Activated naive CD8-positive, alpha-beta T cell treated with anti-CD3 and anti-CD28 coated beads, Interleukin-2, amount 50 U/mL, for 24 hours (primary cell): ENCODE measurements at regions not wholly inside any gene's neighbourhood (a gene's known extent, or its start where the extent isn't known, plus 50 kb on each side); places are given as distances from the start of the nearest gene placed in this dataset.

Source experiments
- ATAC-seq: fragments of 150-1000 bp; cut with Tn5 transposase; one replicate; pipeline ENCODE4 v1.10.0; 2021
- DNase-seq: peaks from one replicate; pipeline ENCODE4 v3.0.0; 2021
- H3K27ac Mint-ChIP-seq: one replicate; pipeline ENCODE4 v1.8.0; 2021; ENCODE audit warnings: mild to moderate bottlenecking, mixed read lengths
- H3K27me3 Mint-ChIP-seq: one replicate; pipeline ENCODE4 v1.8.0; 2021; ENCODE audit warnings: mixed read lengths
- H3K36me3 Mint-ChIP-seq: one replicate; pipeline ENCODE4 v1.8.0; 2021; ENCODE audit warnings: low read depth, mixed read lengths
- H3K4me1 Mint-ChIP-seq: one replicate; pipeline ENCODE4 v1.8.0; 2021; ENCODE audit warnings: mixed read lengths
- H3K4me3 Mint-ChIP-seq: one replicate; pipeline ENCODE4 v1.8.0; 2021; ENCODE audit warnings: mild to moderate bottlenecking, moderate library complexity, mixed read lengths
- H3K9me3 Mint-ChIP-seq: one replicate; pipeline ENCODE4 v1.8.0; 2021; ENCODE audit warnings: mixed read lengths

GRCh38 chr2:11056614-11057013 lies 98.7 kb upstream of the SLC66A3 start:
- Mint-ChIP-seq H3K4me1 (no peaks in the 10 kb centered on the region), H3K4me3 (no peak overlapping the region), H3K36me3 (no peaks in the 10 kb centered on the region), H3K27ac (no peak overlapping the region), H3K9me3 (peaks cover 11% of the 10 kb centered on the region), H3K27me3 (peaks cover 5% of the 10 kb centered on the region)
- no peak for ATAC-seq
- no peak for DNase-seq

- no peaks in the 10 kb centered on the region for H3K36me3 Mint-ChIP-seq
- H3K4me3 Mint-ChIP-seq: no peak overlapping the region
- H3K27ac Mint-ChIP-seq: no peak overlapping the region
- DNase-seq (no peak), ATAC-seq (no peak)
- peaks cover 5% of the 10 kb centered on the region for H3K27me3 Mint-ChIP-seq
- no peaks in the 10 kb centered on the region for H3K4me1 Mint-ChIP-seq
- H3K9me3 Mint-ChIP-seq: peaks cover 11% of the 10 kb centered on the region
Observed at GRCh38 chr2:11057031-11057430, 98.2 kb upstream of the SLC66A3 start.

- Mint-ChIP-seq H3K4me1 (no peaks in the 10 kb centered on the region), H3K36me3 (no peaks in the 10 kb centered on the region), H3K9me3 (peaks cover 11% of the 10 kb centered on the region), H3K27ac (no peak overlapping the region), H3K4me3 (no peak overlapping the region), H3K27me3 (peaks cover 5% of the 10 kb centered on the region)
- DNase-seq (no peak), ATAC-seq (no peak)
Observed at GRCh38 chr2:11058129-11058528, 97.1 kb upstream of the SLC66A3 start.

GRCh38 chr2:11060376-11061169 lies 94.7 kb upstream of the SLC66A3 start:
- Mint-ChIP-seq H3K9me3 (peaks cover 11% of the 10 kb centered on the region), H3K4me1 (no peaks in the 10 kb centered on the region), H3K27me3 (peaks cover 12% of the 10 kb centered on the region), H3K36me3 (no peaks in the 10 kb centered on the region), H3K4me3 (no peak overlapping the region), H3K27ac (no peak overlapping the region)
- DNase-seq (no peak), ATAC-seq (no peak)

- no peaks in the 10 kb centered on the region for H3K36me3 Mint-ChIP-seq
Observed at GRCh38 chr2:11065833-11066485, 89.3 kb upstream of the SLC66A3 start.

GRCh38 chr2:11067221-11068078 lies 87.8 kb upstream of the SLC66A3 start:
- H3K36me3 Mint-ChIP-seq: no peaks in the 10 kb centered on the region
- H3K4me1 Mint-ChIP-seq: no peaks in the 10 kb centered on the region
- ATAC-seq (no peak), DNase-seq (no peak)
- H3K9me3 Mint-ChIP-seq: no peaks in the 10 kb centered on the region
- no peak overlapping the region for H3K4me3 Mint-ChIP-seq
- no peak overlapping the region for H3K27ac Mint-ChIP-seq
- H3K27me3 Mint-ChIP-seq: peaks cover 22% of the 10 kb centered on the region

More at GRCh38 chr2:11065833-11066485, 89.3 kb upstream of the SLC66A3 start:
- DNase-seq (no peak), ATAC-seq (no peak)
- H3K4me3 Mint-ChIP-seq: no peak overlapping the region
- H3K9me3 Mint-ChIP-seq: peaks cover 2% of the 10 kb centered on the region
- H3K27ac Mint-ChIP-seq: no peak overlapping the region
- H3K27me3 Mint-ChIP-seq: peaks cover 20% of the 10 kb centered on the region
- no peaks in the 10 kb centered on the region for H3K4me1 Mint-ChIP-seq

GRCh38 chr2:11068079-11068741 lies 87.1 kb upstream of the SLC66A3 start:
- H3K27ac Mint-ChIP-seq: no peak overlapping the region
- H3K4me1 Mint-ChIP-seq: no peaks in the 10 kb centered on the region
- H3K27me3 Mint-ChIP-seq: peaks cover 29% of the 10 kb centered on the region
- no peak overlapping the region for H3K4me3 Mint-ChIP-seq
- H3K36me3 Mint-ChIP-seq: no peaks in the 10 kb centered on the region
- no peaks in the 10 kb centered on the region for H3K9me3 Mint-ChIP-seq
- DNase-seq (no peak), ATAC-seq (no peak)

GRCh38 chr2:11068856-11069526 lies 86.3 kb upstream of the SLC66A3 start:
- H3K27ac Mint-ChIP-seq: no peak overlapping the region
- no peaks in the 10 kb centered on the region for H3K36me3 Mint-ChIP-seq
- no peaks in the 10 kb centered on the region for H3K9me3 Mint-ChIP-seq
- no peak for DNase-seq
- peaks cover 24% of the 10 kb centered on the region for H3K27me3 Mint-ChIP-seq
- H3K4me1 Mint-ChIP-seq: no peaks in the 10 kb centered on the region
- H3K4me3 Mint-ChIP-seq: no peak overlapping the region
- ATAC-seq: no peak

- peaks cover 24% of the 10 kb centered on the region for H3K27me3 Mint-ChIP-seq
- H3K9me3 Mint-ChIP-seq: no peaks in the 10 kb centered on the region
- DNase-seq: no peak
- H3K36me3 Mint-ChIP-seq: no peaks in the 10 kb centered on the region
- H3K4me3 Mint-ChIP-seq: no peak overlapping the region
- H3K27ac Mint-ChIP-seq: no peak overlapping the region
- ATAC-seq: no peak
- no peaks in the 10 kb centered on the region for H3K4me1 Mint-ChIP-seq
Observed at GRCh38 chr2:11069566-11070185, 85.6 kb upstream of the SLC66A3 start.

GRCh38 chr2:11071211-11071610 lies 84.1 kb upstream of the SLC66A3 start:
- H3K4me3 Mint-ChIP-seq: no peak overlapping the region
- no peak overlapping the region for H3K27ac Mint-ChIP-seq
- H3K9me3 Mint-ChIP-seq: no peaks in the 10 kb centered on the region
- ATAC-seq (peak; percentile 50), DNase-seq (no peak)
- no peaks in the 10 kb centered on the region for H3K36me3 Mint-ChIP-seq
- peaks cover 20% of the 10 kb centered on the region for H3K27me3 Mint-ChIP-seq
- H3K4me1 Mint-ChIP-seq: no peaks in the 10 kb centered on the region

GRCh38 chr2:11071939-11072338 lies 83.3 kb upstream of the SLC66A3 start:
- ATAC-seq (no peak), DNase-seq (no peak)
- Mint-ChIP-seq H3K27ac (no peak overlapping the region), H3K4me3 (no peak overlapping the region), H3K4me1 (no peaks in the 10 kb centered on the region), H3K27me3 (peaks cover 20% of the 10 kb centered on the region), H3K9me3 (no peaks in the 10 kb centered on the region), H3K36me3 (no peaks in the 10 kb centered on the region)

GRCh38 chr2:11072550-11072949 lies 82.7 kb upstream of the SLC66A3 start:
- Mint-ChIP-seq H3K27ac (no peak overlapping the region), H3K4me1 (no peaks in the 10 kb centered on the region), H3K27me3 (peaks cover 20% of the 10 kb centered on the region), H3K9me3 (no peaks in the 10 kb centered on the region), H3K4me3 (no peak overlapping the region), H3K36me3 (no peaks in the 10 kb centered on the region)
- DNase-seq (no peak), ATAC-seq (no peak)

GRCh38 chr2:11073251-11073650 lies 82.0 kb upstream of the SLC66A3 start:
- Mint-ChIP-seq H3K9me3 (no peaks in the 10 kb centered on the region), H3K4me1 (no peaks in the 10 kb centered on the region), H3K4me3 (no peak overlapping the region), H3K27me3 (peaks cover 17% of the 10 kb centered on the region), H3K27ac (no peak overlapping the region), H3K36me3 (no peaks in the 10 kb centered on the region)
- no peak for ATAC-seq
- peak; percentile 20 for DNase-seq
